ENCODE measurements at regions not wholly inside any gene's neighbourhood (a gene's known extent, or its start where the extent isn't known, plus 50 kb on each side); places are given as distances from the start of the nearest gene placed in this dataset.

GRCh38 chr17:77380395-77381184 is 239.8 kb downstream of the SEC14L1 start:
- H3K27me3 ChIP-seq (replicated peaks; ENCODE audit: control insufficient read depth, insufficient read depth, low read length): no peaks in the 10 kb centered on the region
- H3K4me3 ChIP-seq (ENCODE audit: low read length): no peak overlapping the region
- no peak overlapping the region for H3K9ac ChIP-seq (ENCODE audit: low read length)
- DNase-seq (ENCODE audit: low read depth): no peak
- H3K4me1 ChIP-seq (ENCODE audit: control insufficient read depth, insufficient read depth, low read length): peaks cover 76% of the 10 kb centered on the region
- H3K9me3 ChIP-seq (ENCODE audit: control insufficient read depth, low read length): no peaks in the 10 kb centered on the region
- H3K36me3 ChIP-seq (ENCODE audit: control insufficient read depth, insufficient read depth, low read length, severe bottlenecking): no peaks in the 10 kb centered on the region

- no peaks in the 10 kb centered on the region for H3K27me3 ChIP-seq (replicated peaks; ENCODE audit: control insufficient read depth, insufficient read depth, low read length)
- H3K4me1 ChIP-seq (ENCODE audit: control insufficient read depth, insufficient read depth, low read length): peaks cover 76% of the 10 kb centered on the region
- no peak for DNase-seq (ENCODE audit: low read depth)
- no peaks in the 10 kb centered on the region for H3K36me3 ChIP-seq (ENCODE audit: control insufficient read depth, insufficient read depth, low read length, severe bottlenecking)
- H3K4me3 ChIP-seq (ENCODE audit: low read length): no peak overlapping the region
- no peak overlapping the region for H3K9ac ChIP-seq (ENCODE audit: low read length)
- no peaks in the 10 kb centered on the region for H3K9me3 ChIP-seq (ENCODE audit: control insufficient read depth, low read length)
These were observed 240.5 kb downstream of the SEC14L1 start for GRCh38 chr17:77381185-77381700.

GRCh38 chr17:77381731-77382130 is 241.0 kb downstream of the SEC14L1 start:
- peaks cover 76% of the 10 kb centered on the region for H3K4me1 ChIP-seq (ENCODE audit: control insufficient read depth, insufficient read depth, low read length)
- no peak for DNase-seq (ENCODE audit: low read depth)
- no peak overlapping the region for H3K9ac ChIP-seq (ENCODE audit: low read length)
- H3K9me3 ChIP-seq (ENCODE audit: control insufficient read depth, low read length): no peaks in the 10 kb centered on the region
- H3K4me3 ChIP-seq (ENCODE audit: low read length): no peak overlapping the region
- no peaks in the 10 kb centered on the region for H3K36me3 ChIP-seq (ENCODE audit: control insufficient read depth, insufficient read depth, low read length, severe bottlenecking)
- H3K27me3 ChIP-seq (replicated peaks; ENCODE audit: control insufficient read depth, insufficient read depth, low read length): no peaks in the 10 kb centered on the region

GRCh38 chr17:77382356-77382911 is 241.7 kb downstream of the SEC14L1 start:
- Histone ChIP-seq H3K9me3 (ENCODE audit: control insufficient read depth, low read length) (no peaks in the 10 kb centered on the region), H3K36me3 (ENCODE audit: control insufficient read depth, insufficient read depth, low read length, severe bottlenecking) (no peaks in the 10 kb centered on the region), H3K9ac (ENCODE audit: low read length) (no peak overlapping the region), H3K4me3 (ENCODE audit: low read length) (no peak overlapping the region), H3K4me1 (ENCODE audit: control insufficient read depth, insufficient read depth, low read length) (peaks cover 83% of the 10 kb centered on the region), H3K27me3 (replicated peaks; ENCODE audit: control insufficient read depth, insufficient read depth, low read length) (no peaks in the 10 kb centered on the region)
- DNase-seq (ENCODE audit: low read depth): no peak

- Histone ChIP-seq H3K9ac (ENCODE audit: low read length) (peak overlapping the region; percentile 67), H3K4me1 (ENCODE audit: control insufficient read depth, insufficient read depth, low read length) (peaks cover 82% of the 10 kb centered on the region)
- DNase-seq (ENCODE audit: low read depth): peak; percentile 80
These were observed 242.3 kb downstream of the SEC14L1 start for GRCh38 chr17:77382966-77383612.

GRCh38 chr17:77383613-77384608 is 243.1 kb downstream of the SEC14L1 start:
- Histone ChIP-seq H3K9ac (ENCODE audit: low read length) (peak overlapping the region; percentile 67), H3K4me3 (ENCODE audit: low read length) (no peak overlapping the region), H3K27me3 (replicated peaks; ENCODE audit: control insufficient read depth, insufficient read depth, low read length) (no peaks in the 10 kb centered on the region), H3K9me3 (ENCODE audit: control insufficient read depth, low read length) (no peaks in the 10 kb centered on the region), H3K36me3 (ENCODE audit: control insufficient read depth, insufficient read depth, low read length, severe bottlenecking) (no peaks in the 10 kb centered on the region), H3K4me1 (ENCODE audit: control insufficient read depth, insufficient read depth, low read length) (peaks cover 86% of the 10 kb centered on the region)
- DNase-seq (ENCODE audit: low read depth): no peak

More at GRCh38 chr17:77382966-77383612, 242.3 kb downstream of the SEC14L1 start:
- Histone ChIP-seq H3K9me3 (ENCODE audit: control insufficient read depth, low read length) (no peaks in the 10 kb centered on the region), H3K27me3 (replicated peaks; ENCODE audit: control insufficient read depth, insufficient read depth, low read length) (no peaks in the 10 kb centered on the region), H3K4me3 (ENCODE audit: low read length) (no peak overlapping the region), H3K36me3 (ENCODE audit: control insufficient read depth, insufficient read depth, low read length, severe bottlenecking) (no peaks in the 10 kb centered on the region)

GRCh38 chr17:77385750-77386501 is 245.2 kb downstream of the SEC14L1 start:
- peaks cover 3% of the 10 kb centered on the region for H3K36me3 ChIP-seq (ENCODE audit: control insufficient read depth, insufficient read depth, low read length, severe bottlenecking)
- peak overlapping the region; percentile 31 for H3K4me3 ChIP-seq (ENCODE audit: low read length)
- H3K27me3 ChIP-seq (replicated peaks; ENCODE audit: control insufficient read depth, insufficient read depth, low read length): no peaks in the 10 kb centered on the region
- peak; percentile 73 for DNase-seq (ENCODE audit: low read depth)
- H3K9ac ChIP-seq (ENCODE audit: low read length): peak overlapping the region; percentile 75
- no peaks in the 10 kb centered on the region for H3K9me3 ChIP-seq (ENCODE audit: control insufficient read depth, low read length)
- peaks cover 83% of the 10 kb centered on the region for H3K4me1 ChIP-seq (ENCODE audit: control insufficient read depth, insufficient read depth, low read length)

GRCh38 chr17:77386502-77387192 is 245.9 kb downstream of the SEC14L1 start:
- Histone ChIP-seq H3K4me1 (ENCODE audit: control insufficient read depth, insufficient read depth, low read length) (peaks cover 84% of the 10 kb centered on the region), H3K27me3 (replicated peaks; ENCODE audit: control insufficient read depth, insufficient read depth, low read length) (no peaks in the 10 kb centered on the region), H3K36me3 (ENCODE audit: control insufficient read depth, insufficient read depth, low read length, severe bottlenecking) (peaks cover 7% of the 10 kb centered on the region), H3K9ac (ENCODE audit: low read length) (peak overlapping the region; percentile 70), H3K9me3 (ENCODE audit: control insufficient read depth, low read length) (no peaks in the 10 kb centered on the region), H3K4me3 (ENCODE audit: low read length) (peak overlapping the region; percentile 17)
- DNase-seq (ENCODE audit: low read depth): no peak

GRCh38 chr17:77387891-77388290 is 247.1 kb downstream of the SEC14L1 start:
- H3K9me3 ChIP-seq (ENCODE audit: control insufficient read depth, low read length): no peaks in the 10 kb centered on the region
- H3K4me3 ChIP-seq (ENCODE audit: low read length): no peak overlapping the region
- peaks cover 7% of the 10 kb centered on the region for H3K36me3 ChIP-seq (ENCODE audit: control insufficient read depth, insufficient read depth, low read length, severe bottlenecking)
- peak overlapping the region; percentile 69 for H3K9ac ChIP-seq (ENCODE audit: low read length)
- peaks cover 93% of the 10 kb centered on the region for H3K4me1 ChIP-seq (ENCODE audit: control insufficient read depth, insufficient read depth, low read length)
- H3K27me3 ChIP-seq (replicated peaks; ENCODE audit: control insufficient read depth, insufficient read depth, low read length): no peaks in the 10 kb centered on the region
- no peak for DNase-seq (ENCODE audit: low read depth)

Data from adipocyte (in vitro differentiated cells).